GM12878 (cell line): ENCODE measurements at regions not wholly inside any gene's neighbourhood (a gene's known extent, or its start where the extent isn't known, plus 50 kb on each side); places are given as distances from the start of the nearest gene placed in this dataset.

ENCODE experiments used
- ATAC-seq: fragments of 200-7000 bp; cut with Tn5 transposase; 3 replicates; pipeline ENCODE4 v1.9.1; 2020; ENCODE audit warnings: mild to moderate bottlenecking, moderate library complexity
- BruUV-seq: library from RNA; stranded (reverse); fragments of 400-500 nt; replicated peaks from 2 replicates; lab custom pipeline; 2021; lab: Mats Ljungman, UMichigan
- CTCF ChIA-PET: fragments of 300-600 bp; sonication (Branson Sonifier 250); formaldehyde crosslinking; extraction: SDS; loops from one replicate; lab custom pipeline; 2021; ENCODE audit warnings: inconsistent platforms; lab: Yijun Ruan, JAX
- POLR2A ChIA-PET: fragments of 350-600 bp; formaldehyde crosslinking; extraction: SDS; loops from one replicate; lab custom pipeline; 2021; ENCODE audit warnings: inconsistent platforms; lab: Charles Lee
- RAD21 ChIA-PET: fragments of 300-600 bp; sonication (Branson Sonifier 250); formaldehyde crosslinking; loops from one replicate; lab custom pipeline; 2023; ENCODE audit warnings: antibody characterized with exemption; ENCODE audit not compliant: unreplicated experiment; lab: Charles Lee
- SMC1A ChIA-PET: fragments of 300-600 bp; sonication (Branson Sonifier 250); formaldehyde crosslinking; loops from one replicate; lab custom pipeline; 2023; ENCODE audit not compliant: unreplicated experiment, uncharacterized antibody; lab: Charles Lee
- DNase-seq: peaks from one replicate; pipeline ENCODE4 v3.0.0-alpha.2; 2011; ENCODE audit warnings: low read depth, low spot score
- FAIRE-seq: peaks from 3 replicates; lab custom pipeline; 2011; peaks lifted over from hg19 to GRCh38; lab: Jason Lieb, UNC
- H2AFZ ChIP-seq: 2 replicates; pipeline ENCODE4 v1.6.0; 2011; ENCODE audit warnings: low read depth, low read length, control low read depth; ENCODE audit not compliant: control insufficient read depth
- H3K27ac ChIP-seq: 2 replicates; pipeline ENCODE4 v1.5.1; 2011; ENCODE audit warnings: control low read depth; ENCODE audit not compliant: control insufficient read depth, insufficient read depth
- H3K27me3 ChIP-seq, 2 experiments: replicated peaks in 1 of 2; 2 replicates each; pipeline versions ENCODE4 v1.6.0 to v1.6.1; 2011; ENCODE audit warnings: low read length in 1 of 2; ENCODE audit not compliant: control insufficient read depth in 2 of 2, insufficient read depth in 2 of 2
- H3K36me3 ChIP-seq, 2 experiments: 2 replicates each; pipeline ENCODE4 v1.5.1; 2011; ENCODE audit warnings: low read length in 1 of 2; ENCODE audit not compliant: control insufficient read depth in 2 of 2, insufficient read depth in 2 of 2
- H3K4me1 ChIP-seq: 2 replicates; pipeline ENCODE4 v1.6.1; 2011; ENCODE audit warnings: mild to moderate bottlenecking, low read length, moderate library complexity, mixed read lengths; ENCODE audit not compliant: control insufficient read depth, insufficient read depth
- H3K4me2 ChIP-seq: 2 replicates; pipeline ENCODE4 v1.6.0; 2011; ENCODE audit warnings: control low read depth; ENCODE audit not compliant: control insufficient read depth, insufficient read depth
- H3K4me3 ChIP-seq: fragments of 200-600 bp; sonication (generic); 2 replicates; pipeline ENCODE4 v1.5.1; 2016
- H3K79me2 ChIP-seq: 2 replicates; pipeline ENCODE4 v1.6.0; 2011; ENCODE audit warnings: low read length; ENCODE audit not compliant: control insufficient read depth, insufficient read depth
- H3K9ac ChIP-seq: 2 replicates; pipeline ENCODE4 v1.8.0; 2011; ENCODE audit warnings: low read length, control low read depth, mixed read lengths; ENCODE audit not compliant: control insufficient read depth, insufficient read depth
- H3K9me3 ChIP-seq: replicated peaks from 3 replicates; pipeline ENCODE4 v1.5.1; 2011; ENCODE audit warnings: mild to moderate bottlenecking, low read length; ENCODE audit not compliant: control insufficient read depth, insufficient read depth
- H4K20me1 ChIP-seq: 2 replicates; pipeline ENCODE4 v1.6.0; 2011; ENCODE audit not compliant: control insufficient read depth, insufficient read depth
- BACH1 ChIP-seq: fragments of 450-650 bp; IDR thresholded peaks from 2 replicates; pipeline ENCODE4 v1.6.1; 2017; ENCODE audit warnings: mild to moderate bottlenecking, borderline replicate concordance
- CREB1 ChIP-seq: IDR thresholded peaks from 2 replicates; pipeline ENCODE4 v1.6.1; 2012; ENCODE audit warnings: low read depth, mild to moderate bottlenecking, inconsistent platforms
- IKZF1 ChIP-seq: fragments of 450-650 bp; conservative IDR thresholded peaks from 2 replicates; pipeline ENCODE4 v1.6.1; 2017; ENCODE audit warnings: antibody characterized with exemption, mild to moderate bottlenecking
- IKZF2 ChIP-seq, 2 experiments: fragments of 450-650 bp; IDR thresholded peaks; 2 replicates each; pipeline ENCODE4 v1.6.1; 2017; ENCODE audit warnings: mild to moderate bottlenecking in 2 of 2, moderate library complexity in 2 of 2
- JUNB ChIP-seq: IDR thresholded peaks from 2 replicates; pipeline ENCODE4 v1.6.1; 2016; ENCODE audit warnings: antibody characterized with exemption, mild to moderate bottlenecking
- NFIC ChIP-seq: IDR thresholded peaks from 2 replicates; pipeline ENCODE4 v1.6.1; 2012; ENCODE audit warnings: low read depth, mild to moderate bottlenecking, inconsistent platforms, low read length, moderate library complexity
- RAD21 ChIP-seq: IDR thresholded peaks from 2 replicates; pipeline ENCODE4 v1.6.1; 2011; ENCODE audit warnings: mild to moderate bottlenecking, low read depth, low read length, moderate library complexity; ENCODE audit not compliant: insufficient read depth
- RAD51 ChIP-seq: fragments of 450-650 bp; IDR thresholded peaks from 2 replicates; pipeline ENCODE4 v1.6.1; 2016; ENCODE audit warnings: moderate library complexity, mild to moderate bottlenecking, inconsistent platforms
- SREBF1 ChIP-seq: IDR thresholded peaks from 2 replicates; pipeline ENCODE4 v1.6.1; 2012; ENCODE audit warnings: mild to moderate bottlenecking, low read length
- ZNF274 ChIP-seq: IDR thresholded peaks from one replicate; pipeline ENCODE4 v1.8.0; 2011; ENCODE audit not compliant: insufficient read length, insufficient read depth
- WGBS: methylation state at CpG from one replicate; pipeline ENCODE4 v1.1.6; 2016; ENCODE audit warnings: low lambda C conversion rate; ENCODE audit not compliant: insufficient replicate concordance, insufficient coverage; ENCODE audit errors: missing lambda C conversion rate; 5-methylcytosine and 5-hydroxymethylcytosine counted together
- in situ Hi-C: fragments of 300-500 bp; cut with MboI; formaldehyde crosslinking; loops from 9 replicates; pipeline ENCODE4 v1.14.3; 2018; ENCODE audit warnings: mixed read lengths
- intact Hi-C: fragments of 100-400 bp; cut with micrococcal nuclease; formaldehyde crosslinking; loops from one replicate; pipeline ENCODE4 v1.14.2; 2022; ENCODE audit not compliant: unreplicated experiment

- ChIA-PET POLR2A (no interaction called here), CTCF (no interaction called here), SMC1A (no interaction called here)
- WGBS = 0% methylated on average over 2 of the region's 2 CpGs
- H3K9me3 ChIP-seq = no peaks in the 10 kb centered on the region
- TF ChIP-seq RAD21 (no peak), SREBF1 (no peak), CREB1 (no peak), NFIC (no peak), BACH1 (no peak)
- TF ChIP-seq, all 136 proteins: peak for 0
- in situ Hi-C loops = no loop called here
- FAIRE-seq (no peak), DNase-seq (no peak), ATAC-seq (no peak)
- no TSS peak for BruUV-seq
- Histone ChIP-seq H3K4me2 (no peak overlapping the region), H3K4me1 (no peaks in the 10 kb centered on the region), H3K27ac (no peak overlapping the region), H3K4me3 (no peak overlapping the region), H2AFZ (no peak overlapping the region), H3K79me2 (no peaks in the 10 kb centered on the region), H3K36me3 (no peaks in the 10 kb centered on the region), H3K9ac (no peak overlapping the region), H3K27me3 (no peaks in the 10 kb centered on the region), H4K20me1 (no peaks in the 10 kb centered on the region)
- intact Hi-C loops = no loop called here
- RAD21 ChIA-PET = no interaction called here
Measured at GRCh38 chr4:100574607-100575006, 56.8 kb upstream of the EMCN start.

GRCh38 chr4:100569196-100569595, 51.4 kb upstream of the EMCN start:
- Histone ChIP-seq H3K27ac (no peak overlapping the region), H4K20me1 (no peaks in the 10 kb centered on the region), H3K4me1 (no peaks in the 10 kb centered on the region), H3K4me3 (no peak overlapping the region), H2AFZ (no peak overlapping the region), H3K9me3 (no peaks in the 10 kb centered on the region), H3K27me3 (no peaks in the 10 kb centered on the region), H3K79me2 (no peaks in the 10 kb centered on the region)
- ATAC-seq (peak; percentile 68), DNase-seq (no peak)
- ChIA-PET SMC1A (interaction anchor here (3.5 kb wide), 1 partner anchor 20 kb away, joined by 11 read pairs; no protein-coding TSS in a partner anchor), RAD21 (interaction anchor here (0.7 to 1.5 kb wide), 4 partner anchors 19 to 580 kb away, joined by 3 to 4 read pairs (median 3); no protein-coding TSS in a partner anchor)
- 25% methylated on average over 2 of the region's 2 CpGs for WGBS
- BruUV-seq = no TSS peak
- TF ChIP-seq IKZF1 (0 out of 2 replicates have a peak, but pooled peaks have one; percentile 15), JUNB (0 out of 2 replicates have a peak, but pooled peaks have one; percentile 17), RAD51 (peak; percentile 30; the same call in 1 of the 2 replicates), ZNF274 (no peak), IKZF2 (IDR thresholded peaks at IDR 0.05) (peak in 1 of 2 experiments; percentile 17; a peak in 1 of 4 replicates)
- TF ChIP-seq, all 136 proteins: peak for 4
- Histone ChIP-seq H3K9ac (no peak overlapping the region), H3K36me3 (no peaks in the 10 kb centered on the region), H3K4me2 (no peak overlapping the region)
- intact Hi-C loops = no loop called here
- ChIA-PET POLR2A (no interaction called here), CTCF (no interaction called here)
- in situ Hi-C loops = no loop called here
- no peak for FAIRE-seq
